Endothelial cell of umbilical vein (primary cell): ENCODE measurements at regions not wholly inside any gene's neighbourhood (a gene's known extent, or its start where the extent isn't known, plus 50 kb on each side); places are given as distances from the start of the nearest gene placed in this dataset.

Experiments
- BruUV-seq: library from RNA; stranded (reverse); fragments of 400-500 nt; replicated peaks from 2 replicates; lab custom pipeline; 2021; lab: Mats Ljungman, UMichigan
- CTCF ChIA-PET: fragments of 300-600, 350-600 bp; sonication (Branson Sonifier 250); formaldehyde crosslinking; loops from one replicate; lab custom pipeline; 2021; ENCODE audit warnings: antibody characterized with exemption, inconsistent platforms; lab: Charles Lee
- POLR2A ChIA-PET: fragments of 300-600, 350-600 bp; sonication (Branson Sonifier 250); formaldehyde crosslinking; loops from one replicate; lab custom pipeline; 2021; ENCODE audit warnings: antibody characterized with exemption, inconsistent platforms; lab: Charles Lee
- DNase-seq: peaks from one replicate; pipeline ENCODE4 v3.0.0-alpha.2; 2011; ENCODE audit warnings: low read depth, low spot score
- FAIRE-seq: peaks from 2 replicates; lab custom pipeline; 2011; peaks lifted over from hg19 to GRCh38; lab: Jason Lieb, UNC
- H2AFZ ChIP-seq: 2 replicates; pipeline ENCODE4 v1.6.0; 2012; ENCODE audit warnings: low read depth, low read length, control low read depth, inconsistent platforms
- H3K27ac ChIP-seq: 2 replicates; pipeline ENCODE4 v1.5.1; 2011; ENCODE audit warnings: low read depth, mild to moderate bottlenecking, control low read depth, low read length, moderate library complexity; ENCODE audit not compliant: insufficient read depth
- H3K27me3 ChIP-seq, 2 experiments: 2 replicates each; pipeline versions ENCODE4 v1.6.0 to v1.6.1; 2011; ENCODE audit warnings: low read length in 2 of 2, mixed read lengths in 1 of 2; ENCODE audit not compliant: control insufficient read depth in 2 of 2, insufficient read depth in 2 of 2
- H3K36me3 ChIP-seq, 2 experiments: 2 replicates in 1 of 2; 3 replicates in 1 of 2; pipeline ENCODE4 v1.5.1; 2011; ENCODE audit warnings: low read length in 2 of 2, mild to moderate bottlenecking in 1 of 2, moderate library complexity in 1 of 2; ENCODE audit not compliant: control insufficient read depth in 2 of 2, insufficient read depth in 2 of 2; ENCODE audit errors: extremely low read depth in 1 of 2
- H3K4me1 ChIP-seq: 3 replicates; pipeline ENCODE4 v1.5.1; 2011; ENCODE audit warnings: mild to moderate bottlenecking, low read length; ENCODE audit not compliant: control insufficient read depth, insufficient read depth; ENCODE audit errors: extremely low read depth
- H3K4me2 ChIP-seq: 2 replicates; pipeline ENCODE4 v1.6.1; 2011; ENCODE audit warnings: low read length, control low read depth, mixed read lengths; ENCODE audit not compliant: insufficient read depth
- H3K4me3 ChIP-seq, 3 experiments: fragments of 200-600 bp in 1 of 3; sonication (generic), shearing (Covaris generic) in 1 of 3; replicated peaks in 1 of 3; 2 replicates each; pipeline ENCODE4 v1.5.1; 2011 to 2016; ENCODE audit warnings: control low read depth in 3 of 3, low read length in 3 of 3, mild to moderate bottlenecking in 2 of 3, inconsistent platforms in 1 of 3, low read depth in 1 of 3, moderate library complexity in 1 of 3; ENCODE audit not compliant: insufficient read depth in 1 of 3
- H3K79me2 ChIP-seq: 2 replicates; pipeline ENCODE4 v1.6.0; 2012; ENCODE audit warnings: low read length, inconsistent platforms; ENCODE audit not compliant: control insufficient read depth, insufficient read depth
- H3K9ac ChIP-seq: replicated peaks from 2 replicates; pipeline ENCODE3; 2011; ENCODE audit warnings: low read length, control low read depth; ENCODE audit not compliant: insufficient read depth; ENCODE audit errors: extremely low read depth
- H3K9me1 ChIP-seq: replicated peaks from 3 replicates; pipeline ENCODE4 v1.6.0; 2011; ENCODE audit warnings: mild to moderate bottlenecking, low read length; ENCODE audit not compliant: control insufficient read depth, insufficient read depth; ENCODE audit errors: extremely low read depth
- H3K9me3 ChIP-seq: replicated peaks from 2 replicates; pipeline ENCODE4 v1.5.1; 2012; ENCODE audit warnings: low read length, inconsistent platforms; ENCODE audit not compliant: control insufficient read depth, insufficient read depth
- H4K20me1 ChIP-seq: replicated peaks from 2 replicates; pipeline ENCODE3; 2011; ENCODE audit warnings: mild to moderate bottlenecking, low read length; ENCODE audit not compliant: control insufficient read depth, insufficient read depth; ENCODE audit errors: extremely low read depth
- CTCF ChIP-seq, 2 donors: IDR thresholded peaks; 1 replicate in 1 of 2; 2 replicates in 1 of 2; pipeline ENCODE4 v1.5.1; 2011; ENCODE audit warnings: low read length in 2 of 2, mild to moderate bottlenecking in 2 of 2, moderate library complexity in 2 of 2, control low read depth in 1 of 2, inconsistent platforms in 1 of 2, low read depth in 1 of 2; ENCODE audit not compliant: insufficient read depth in 1 of 2; ENCODE audit errors: extremely low read depth in 1 of 2
- EZH2 ChIP-seq: IDR thresholded peaks from 2 replicates; pipeline ENCODE4 v1.6.1; 2012; ENCODE audit warnings: borderline replicate concordance, low read depth, mild to moderate bottlenecking, moderate library complexity, low read length, inconsistent platforms; ENCODE audit not compliant: severe bottlenecking
- FOS ChIP-seq: IDR thresholded peaks from 2 replicates; pipeline ENCODE4 v1.6.1; 2011; ENCODE audit warnings: mild to moderate bottlenecking, low read length, moderate library complexity, borderline replicate concordance; ENCODE audit not compliant: insufficient read depth
- GATA2 ChIP-seq: IDR thresholded peaks from 2 replicates; pipeline ENCODE4 v1.7.0; 2011; ENCODE audit warnings: low read depth, mild to moderate bottlenecking, moderate library complexity, mixed read lengths, low read length; ENCODE audit not compliant: insufficient read length, insufficient read depth
- JUN ChIP-seq: IDR thresholded peaks from 2 replicates; pipeline ENCODE4 v1.6.1; 2011; ENCODE audit warnings: borderline replicate concordance, low read depth; ENCODE audit not compliant: insufficient read length, insufficient read depth
- MAX ChIP-seq: IDR thresholded peaks from 2 replicates; pipeline ENCODE4 v1.6.1; 2011; ENCODE audit not compliant: insufficient read depth, insufficient read length
- MYC ChIP-seq: IDR thresholded peaks from one replicate; pipeline ENCODE4 v1.6.1; 2011; ENCODE audit warnings: mild to moderate bottlenecking, low read depth, low read length
- POLR2A ChIP-seq: IDR thresholded peaks from 2 replicates; pipeline ENCODE4 v1.6.1; 2012; ENCODE audit warnings: low read depth, mild to moderate bottlenecking, control low read depth, low read length
- POLR2AphosphoS5 ChIP-seq: IDR thresholded peaks from 2 replicates; pipeline ENCODE4 v1.6.1; 2012; ENCODE audit warnings: low read depth, mild to moderate bottlenecking, control low read depth, low read length, moderate library complexity; ENCODE audit not compliant: insufficient read depth
- dilution Hi-C: fragments of 300-500 bp; cut with MboI; formaldehyde crosslinking; loops from one replicate; pipeline ENCODE4 v1.15.0; 2019; ENCODE audit warnings: low sequenced_read_pairs; ENCODE audit not compliant: extremely low pct_ligation_motif_present
- intact Hi-C: fragments of 100-400 bp; cut with micrococcal nuclease; formaldehyde crosslinking; loops from one replicate; pipeline ENCODE4 v1.10.0; 2022

- intact Hi-C loops: no loop called here
- Histone ChIP-seq H4K20me1 (no peaks in the 10 kb centered on the region), H3K27me3 (no peaks in the 10 kb centered on the region), H3K27ac (peak overlapping the region; percentile 63), H3K4me2 (no peak overlapping the region), H3K79me2 (no peaks in the 10 kb centered on the region), H3K9ac (peak overlapping the region; percentile 64), H3K4me1 (peaks cover 27% of the 10 kb centered on the region), H3K36me3 (no peaks in the 10 kb centered on the region), H3K4me3 (no peak overlapping the region), H3K9me1 (no peaks in the 10 kb centered on the region), H2AFZ (no peak overlapping the region), H3K9me3 (no peaks in the 10 kb centered on the region)
- dilution Hi-C loops: no loop called here
- CTCF ChIA-PET: interaction anchor here (0.6 to 1.6 kb wide), 10 partner anchors 14 to 338 kb away, joined by 3 to 7 read pairs (median 4); partner anchors contain the start of gene PHLDA1
- POLR2A ChIA-PET: interaction anchor here (1.0 kb wide), 1 partner anchor 332 kb away, joined by 4 read pairs; the partner anchor contains the start of gene PHLDA1
- FAIRE-seq: no peak
- DNase-seq: no peak
- TSS peak; percentile 52 for BruUV-seq
- TF ChIP-seq POLR2A (no peak), FOS (no peak), CTCF (IDR thresholded peaks at IDR 0.05; ENCODE audit: extremely low read depth in 1 of 2, insufficient read depth in 1 of 2, low read depth in 1 of 2, low read length in 2 of 2) (no peak), JUN (no peak)
These were observed 187.8 kb upstream of the KRR1 start for GRCh38 chr12:75699251-75699650.

GRCh38 chr12:75698052-75698451 lies 186.6 kb upstream of the KRR1 start:
- no peak overlapping the region for H3K27ac ChIP-seq
- peaks cover 23% of the 10 kb centered on the region for H3K4me1 ChIP-seq
- intact Hi-C loops: no loop called here
- ChIA-PET POLR2A (no interaction called here), CTCF (interaction anchor here (1.0 kb wide), 1 partner anchor 26 kb away, joined by 4 read pairs; no protein-coding TSS in a partner anchor)
- H3K9me3 ChIP-seq: no peaks in the 10 kb centered on the region
- no peaks in the 10 kb centered on the region for H3K9me1 ChIP-seq
- no peak overlapping the region for H3K9ac ChIP-seq
- DNase-seq (no peak), FAIRE-seq (no peak)
- dilution Hi-C loops: no loop called here
- no peaks in the 10 kb centered on the region for H3K79me2 ChIP-seq
- H3K27me3 ChIP-seq: no peaks in the 10 kb centered on the region
- H3K4me2 ChIP-seq: no peak overlapping the region
- no peak overlapping the region for H2AFZ ChIP-seq
- H3K4me3 ChIP-seq: no peak overlapping the region
- TF ChIP-seq MAX (no peak), GATA2 (no peak), POLR2AphosphoS5 (no peak), MYC (no peak), EZH2 (no peak), CTCF (IDR thresholded peaks at IDR 0.05; ENCODE audit: extremely low read depth in 1 of 2, insufficient read depth in 1 of 2, low read depth in 1 of 2, low read length in 2 of 2) (no peak), POLR2A (no peak), JUN (no peak), FOS (no peak)
- BruUV-seq: no TSS peak
- H3K36me3 ChIP-seq: no peaks in the 10 kb centered on the region
- no peaks in the 10 kb centered on the region for H4K20me1 ChIP-seq
